GM19351 (cell line): ENCODE measurements at regions not wholly inside any gene's neighbourhood (a gene's known extent, or its start where the extent isn't known, plus 50 kb on each side); places are given as distances from the start of the nearest gene placed in this dataset.

Source experiments
- ATAC-seq: cut with Tn5 transposase; IDR thresholded peaks from one replicate; pipeline ENCODE4 v1.9.1; 2021; ENCODE audit warnings: mild to moderate bottlenecking, moderate library complexity; ENCODE audit not compliant: unreplicated experiment

GRCh38 chr13:32905063-32905863 lies 111.0 kb upstream of the KL start:
- ATAC-seq = peak; percentile 82

- no peak for ATAC-seq
Measured at GRCh38 chr13:32905864-32906180, 110.4 kb upstream of the KL start.

GRCh38 chr13:32907211-32907610 lies 109.0 kb upstream of the KL start:
- no peak for ATAC-seq

GRCh38 chr13:32910530-32910929 lies 105.7 kb upstream of the KL start:
- ATAC-seq = no peak

- peak; percentile 85 for ATAC-seq
Measured at GRCh38 chr13:32911506-32911905, 104.7 kb upstream of the KL start.

- no peak for ATAC-seq
Measured at GRCh38 chr13:32914686-32915085, 101.5 kb upstream of the KL start.

GRCh38 chr13:32917504-32917903 lies 98.7 kb upstream of the KL start:
- ATAC-seq = no peak

GRCh38 chr13:32923725-32924124 lies 92.5 kb upstream of the KL start:
- no peak for ATAC-seq

GRCh38 chr13:32924886-32925285 lies 91.3 kb upstream of the KL start:
- no peak for ATAC-seq

GRCh38 chr13:32925506-32925905 lies 90.7 kb upstream of the KL start:
- no peak for ATAC-seq

GRCh38 chr13:32932376-32932775 lies 83.8 kb upstream of the KL start:
- ATAC-seq = no peak

- ATAC-seq = no peak
Measured at GRCh38 chr13:32936716-32937115, 79.5 kb upstream of the KL start.

GRCh38 chr13:32938314-32938713 lies 77.9 kb upstream of the KL start:
- no peak for ATAC-seq

GRCh38 chr13:32938907-32939306 lies 77.3 kb upstream of the KL start:
- ATAC-seq = no peak

- ATAC-seq = no peak
Measured at GRCh38 chr13:32940601-32941000, 75.6 kb upstream of the KL start.

- no peak for ATAC-seq
Measured at GRCh38 chr13:32941368-32941767, 74.9 kb upstream of the KL start.

- no peak for ATAC-seq
Measured at GRCh38 chr13:32946558-32946957, 69.7 kb upstream of the KL start.

GRCh38 chr13:32947411-32948276 lies 68.6 kb upstream of the KL start:
- no peak for ATAC-seq

- ATAC-seq = no peak
Measured at GRCh38 chr13:32949820-32950219, 66.4 kb upstream of the KL start.

GRCh38 chr13:32951580-32951979 lies 64.6 kb upstream of the KL start:
- no peak for ATAC-seq

GRCh38 chr13:32955881-32956594 lies 60.2 kb upstream of the KL start:
- no peak for ATAC-seq

GRCh38 chr13:32956595-32956933 lies 59.7 kb upstream of the KL start:
- no peak for ATAC-seq
